Ovary (tissue), 7 donors: ENCODE measurements at regions not wholly inside any gene's neighbourhood (a gene's known extent, or its start where the extent isn't known, plus 50 kb on each side); places are given as distances from the start of the nearest gene placed in this dataset.

Source experiments
- DNase-seq, 5 donors: peaks; one replicate each; pipeline ENCODE4 v3.0.0-alpha.2; 2019 to 2020
- H3K27ac ChIP-seq, 2 donors: fragments of 200-600 bp; one replicate each; pipeline versions ENCODE4 v1.5.1 to v1.8.0; 2019 to 2022
- H3K27me3 ChIP-seq: fragments of 200-600 bp; one replicate; pipeline ENCODE4 v1.8.0; 2022
- H3K36me3 ChIP-seq: fragments of 200-600 bp; sonication (generic); one replicate; pipeline ENCODE4 v1.5.1; 2019
- H3K4me1 ChIP-seq: one replicate; pipeline ENCODE4 v1.8.1; 2013; ENCODE audit warnings: mild to moderate bottlenecking, moderate library complexity; ENCODE audit not compliant: insufficient read depth
- H3K4me3 ChIP-seq: fragments of 200-600 bp; sonication (generic); one replicate; pipeline ENCODE4 v1.5.1; 2017
- H3K9me3 ChIP-seq, 2 donors: fragments of 200-600 bp in 1 of 2; sonication (generic) in 1 of 2; one replicate each; pipeline versions ENCODE4 v1.5.1 to v1.8.1; 2013 to 2019; ENCODE audit warnings: mild to moderate bottlenecking in 1 of 2, moderate library complexity in 1 of 2
- EP300 ChIP-seq: sonication (generic); formaldehyde crosslinking; IDR thresholded peaks from one replicate; pipeline ENCODE4 v1.6.1; 2017; ENCODE audit warnings: antibody characterized with exemption
- POLR2A ChIP-seq: fragments of 450-650 bp; IDR thresholded peaks from one replicate; pipeline ENCODE4 v1.6.1; 2017; ENCODE audit warnings: antibody characterized with exemption, mild to moderate bottlenecking, moderate library complexity
- WGBS, 3 donors: extraction: QIAGEN DNeasy Blood & Tissue Kit in 1 of 3; methylation state at CpG; one replicate each; pipeline versions ENCODE4 v1.1.5 to v1.1.7; 2013 to 2017; 5-methylcytosine and 5-hydroxymethylcytosine counted together
- intact Hi-C, 4 donors: fragments of 100-400 bp; cut with DNase I; formaldehyde crosslinking; loops; one replicate each; pipeline versions ENCODE4 v1.11.0 to v1.15.1; 2022 to 2023
- TF ChIP-seq, protein P1 (sequence below), 3 donors: fragments of 450-650 bp in 2 of 3; fragments of 200-600 bp in 1 of 3; IDR thresholded peaks; one replicate each; pipeline versions ENCODE4 v1.5.1 to v1.8.0; 2016 to 2022; ENCODE audit warnings: antibody characterized with exemption in 3 of 3, mild to moderate bottlenecking in 1 of 3
- donor health status: DM: no; HTN: no; CAD: no; lungs with moderate emphysema.
- donor health status: DM: no; HTN: no; CAD: no.
- donor health status: Bipolar disorder and iron deficiency.
- donor health status: DM: no; HTN: no; CAD: no.
- donor health status: DM: yes; HTN: yes; CAD: no.

DNA sequence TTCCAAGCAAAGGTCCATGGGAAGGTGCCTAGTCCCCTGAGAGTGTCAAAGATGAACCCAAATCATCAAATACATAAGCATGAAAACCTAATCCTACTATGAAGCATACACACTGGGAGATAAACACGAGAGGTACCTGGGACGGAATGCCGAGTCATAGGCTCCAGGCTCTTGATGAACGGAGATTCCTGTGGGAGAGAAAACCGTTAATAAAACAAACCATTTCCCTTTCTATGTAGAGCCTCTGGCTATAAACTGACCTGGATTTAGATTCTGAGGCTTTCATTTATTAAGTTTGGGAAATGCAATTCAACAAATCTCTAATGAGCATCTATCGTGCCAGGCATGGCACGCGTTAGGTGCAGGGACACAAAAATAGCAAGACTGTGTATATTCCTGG, 206.4 kb upstream of the IL12B start:
- no peak overlapping the region for H3K4me3 ChIP-seq
- DNase-seq: no peak
- no peaks in the 10 kb centered on the region for H3K9me3 ChIP-seq
- no peaks in the 10 kb centered on the region for H3K27me3 ChIP-seq
- H3K4me1 ChIP-seq: no peaks in the 10 kb centered on the region
- WGBS, 3 donors: 86 to 93% (median 87%) methylated on average over 8 of the region's 8 CpGs
- intact Hi-C loops: no loop called here
- no peak for TF ChIP-seq POLR2A
- TF ChIP-seq EP300: no peak
- TF ChIP-seq, protein P1, sequence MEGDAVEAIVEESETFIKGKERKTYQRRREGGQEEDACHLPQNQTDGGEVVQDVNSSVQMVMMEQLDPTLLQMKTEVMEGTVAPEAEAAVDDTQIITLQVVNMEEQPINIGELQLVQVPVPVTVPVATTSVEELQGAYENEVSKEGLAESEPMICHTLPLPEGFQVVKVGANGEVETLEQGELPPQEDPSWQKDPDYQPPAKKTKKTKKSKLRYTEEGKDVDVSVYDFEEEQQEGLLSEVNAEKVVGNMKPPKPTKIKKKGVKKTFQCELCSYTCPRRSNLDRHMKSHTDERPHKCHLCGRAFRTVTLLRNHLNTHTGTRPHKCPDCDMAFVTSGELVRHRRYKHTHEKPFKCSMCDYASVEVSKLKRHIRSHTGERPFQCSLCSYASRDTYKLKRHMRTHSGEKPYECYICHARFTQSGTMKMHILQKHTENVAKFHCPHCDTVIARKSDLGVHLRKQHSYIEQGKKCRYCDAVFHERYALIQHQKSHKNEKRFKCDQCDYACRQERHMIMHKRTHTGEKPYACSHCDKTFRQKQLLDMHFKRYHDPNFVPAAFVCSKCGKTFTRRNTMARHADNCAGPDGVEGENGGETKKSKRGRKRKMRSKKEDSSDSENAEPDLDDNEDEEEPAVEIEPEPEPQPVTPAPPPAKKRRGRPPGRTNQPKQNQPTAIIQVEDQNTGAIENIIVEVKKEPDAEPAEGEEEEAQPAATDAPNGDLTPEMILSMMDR (IDR thresholded peaks at IDR 0.05): no peak
- H3K27ac ChIP-seq: no peak overlapping the region
- H3K36me3 ChIP-seq: no peaks in the 10 kb centered on the region

DNA sequence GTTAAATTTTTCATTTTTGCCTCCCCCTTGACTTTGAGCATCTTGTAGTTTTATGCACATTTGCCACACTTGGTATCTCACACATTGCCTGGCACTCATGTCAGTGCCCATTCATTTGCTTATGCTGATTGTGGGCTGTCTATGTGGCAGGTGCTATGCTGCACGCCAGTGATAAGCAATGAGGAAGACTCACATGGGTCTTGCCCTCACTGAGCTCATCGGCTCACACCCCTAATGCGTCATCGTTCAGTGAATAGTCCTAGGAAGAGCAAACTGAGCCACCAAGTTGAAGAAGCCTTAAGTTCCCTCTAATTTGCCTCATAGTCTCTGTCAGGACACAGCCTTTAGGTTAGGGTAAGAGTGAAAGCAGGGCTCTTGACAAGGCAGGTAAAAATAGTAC, 209.4 kb upstream of the IL12B start:
- 78 to 92% (median 91%) methylated on average over 4 of the region's 4 CpGs for WGBS, 3 donors
- Histone ChIP-seq H3K4me1 (no peaks in the 10 kb centered on the region), H3K36me3 (no peaks in the 10 kb centered on the region)

DNA sequence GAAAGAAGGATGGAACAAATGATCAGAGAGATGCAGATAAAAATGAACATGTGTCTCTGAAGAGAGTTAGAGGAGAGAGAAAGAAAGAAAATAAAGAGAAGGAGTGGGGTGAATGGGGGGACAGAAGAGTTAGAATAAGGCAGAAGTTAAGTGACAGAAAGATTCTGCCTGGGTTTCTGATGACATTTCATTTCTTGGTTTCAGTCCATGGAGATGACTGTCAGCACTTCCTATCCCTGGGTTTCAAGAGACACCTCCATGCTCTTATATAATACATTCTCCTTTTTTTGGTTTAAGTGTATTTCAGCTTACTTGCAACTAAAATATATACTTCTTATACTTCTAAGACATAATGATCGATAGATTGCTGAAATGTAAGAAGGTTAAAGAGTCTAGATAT, 213.0 kb upstream of the IL12B start:
- Histone ChIP-seq H3K27me3 (no peaks in the 10 kb centered on the region), H3K9me3 (no peaks in the 10 kb centered on the region), H3K36me3 (no peaks in the 10 kb centered on the region), H3K4me3 (no peak overlapping the region), H3K4me1 (no peaks in the 10 kb centered on the region), H3K27ac (no peak overlapping the region)
- WGBS, 3 donors: 83 to 98% (median 95%) methylated on average over 1 of the region's 1 CpG
- intact Hi-C loops: no loop called here
- TF ChIP-seq POLR2A (no peak), EP300 (no peak)
- TF ChIP-seq, protein P1 (IDR thresholded peaks at IDR 0.05): no peak
- DNase-seq: no peak

More for the DNA sequence above, 209.4 kb upstream of the IL12B start:
- Histone ChIP-seq H3K27me3 (no peaks in the 10 kb centered on the region), H3K4me3 (no peak overlapping the region), H3K9me3 (no peaks in the 10 kb centered on the region), H3K27ac (no peak overlapping the region)
- TF ChIP-seq EP300 (no peak), POLR2A (no peak)
- TF ChIP-seq, protein P1 (IDR thresholded peaks at IDR 0.05): no peak
- intact Hi-C loops: no loop called here
- DNase-seq: no peak

DNA sequence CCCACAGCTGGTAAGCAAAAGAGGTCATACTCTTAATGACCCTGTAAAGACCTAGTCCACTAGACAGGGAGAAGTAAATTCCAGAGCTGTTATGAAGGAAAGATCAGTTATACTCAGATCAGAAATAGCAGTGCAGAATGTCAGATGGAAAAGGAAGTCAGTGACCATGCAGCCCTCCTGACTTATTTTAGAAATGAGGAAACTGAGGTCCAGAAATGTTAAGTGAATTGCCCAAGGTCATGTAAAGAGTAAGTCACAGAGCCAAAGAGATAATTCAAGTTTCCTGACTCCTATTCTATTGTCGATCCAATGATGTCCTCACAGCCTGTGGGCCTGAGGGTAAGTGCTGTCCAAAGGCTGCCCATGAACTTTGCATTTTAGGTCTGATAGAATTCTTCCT, 214.9 kb upstream of the IL12B start:
- no peak for DNase-seq
- H3K36me3 ChIP-seq: no peaks in the 10 kb centered on the region
- H3K4me3 ChIP-seq: no peak overlapping the region
- 62 to 79% (median 69%) methylated on average over 1 of the region's 1 CpG for WGBS, 3 donors
- TF ChIP-seq POLR2A (no peak), EP300 (no peak)
- TF ChIP-seq, protein P1 (IDR thresholded peaks at IDR 0.05): no peak
- H3K27me3 ChIP-seq: no peaks in the 10 kb centered on the region
- no peak overlapping the region for H3K27ac ChIP-seq
- no peaks in the 10 kb centered on the region for H3K4me1 ChIP-seq
- H3K9me3 ChIP-seq: no peaks in the 10 kb centered on the region
- intact Hi-C loops: no loop called here
